Erythroblast (primary cell): ENCODE measurements at regions not wholly inside any gene's neighbourhood (a gene's known extent, or its start where the extent isn't known, plus 50 kb on each side); places are given as distances from the start of the nearest gene placed in this dataset.

Experiments
- GATA1 ChIP-seq: IDR thresholded peaks from 2 replicates; pipeline ENCODE4 v1.6.1; 2011; ENCODE audit warnings: low read depth, mild to moderate bottlenecking, control low read depth, low read length, moderate library complexity
- POLR2A ChIP-seq: IDR thresholded peaks from 2 replicates; pipeline ENCODE4 v1.6.1; 2011; ENCODE audit warnings: mild to moderate bottlenecking, low read length

DNA sequence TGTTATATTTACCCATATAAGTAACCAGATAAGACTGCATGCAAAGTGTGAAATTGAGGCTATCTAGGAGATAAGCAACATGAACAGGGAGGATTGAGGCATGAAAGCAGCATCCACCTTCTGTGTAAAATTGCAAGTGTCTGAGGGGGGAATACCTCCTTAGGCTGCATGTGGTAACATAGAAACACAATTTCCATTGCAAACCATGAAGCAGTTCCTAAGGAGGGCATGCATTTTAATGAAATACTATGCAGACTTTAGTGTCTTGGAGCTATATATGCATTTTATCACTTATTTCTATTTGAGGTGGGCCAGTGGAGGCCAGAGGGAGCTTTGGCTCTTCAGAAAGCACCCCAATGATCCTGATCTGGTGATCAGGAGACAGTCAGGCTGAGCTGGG lies 160.2 kb downstream of the C11orf91 start:
- TF ChIP-seq POLR2A (no peak), GATA1 (no peak)
